Endothelial cell of umbilical vein (primary cell): ENCODE measurements at regions not wholly inside any gene's neighbourhood (a gene's known extent, or its start where the extent isn't known, plus 50 kb on each side); places are given as distances from the start of the nearest gene placed in this dataset.

Experiments
- BruUV-seq: library from RNA; stranded (reverse); fragments of 400-500 nt; replicated peaks from 2 replicates; lab custom pipeline; 2021; lab: Mats Ljungman, UMichigan
- CTCF ChIA-PET: fragments of 300-600, 350-600 bp; sonication (Branson Sonifier 250); formaldehyde crosslinking; loops from one replicate; lab custom pipeline; 2021; ENCODE audit warnings: antibody characterized with exemption, inconsistent platforms; lab: Charles Lee
- POLR2A ChIA-PET: fragments of 300-600, 350-600 bp; sonication (Branson Sonifier 250); formaldehyde crosslinking; loops from one replicate; lab custom pipeline; 2021; ENCODE audit warnings: antibody characterized with exemption, inconsistent platforms; lab: Charles Lee
- DNase-seq: peaks from one replicate; pipeline ENCODE4 v3.0.0-alpha.2; 2011; ENCODE audit warnings: low read depth, low spot score
- FAIRE-seq: peaks from 2 replicates; lab custom pipeline; 2011; peaks lifted over from hg19 to GRCh38; lab: Jason Lieb, UNC
- H2AFZ ChIP-seq: 2 replicates; pipeline ENCODE4 v1.6.0; 2012; ENCODE audit warnings: low read depth, low read length, control low read depth, inconsistent platforms
- H3K27ac ChIP-seq: 2 replicates; pipeline ENCODE4 v1.5.1; 2011; ENCODE audit warnings: low read depth, mild to moderate bottlenecking, control low read depth, low read length, moderate library complexity; ENCODE audit not compliant: insufficient read depth
- H3K27me3 ChIP-seq, 2 experiments: 2 replicates each; pipeline versions ENCODE4 v1.6.0 to v1.6.1; 2011; ENCODE audit warnings: low read length in 2 of 2, mixed read lengths in 1 of 2; ENCODE audit not compliant: control insufficient read depth in 2 of 2, insufficient read depth in 2 of 2
- H3K36me3 ChIP-seq, 2 experiments: 2 replicates in 1 of 2; 3 replicates in 1 of 2; pipeline ENCODE4 v1.5.1; 2011; ENCODE audit warnings: low read length in 2 of 2, mild to moderate bottlenecking in 1 of 2, moderate library complexity in 1 of 2; ENCODE audit not compliant: control insufficient read depth in 2 of 2, insufficient read depth in 2 of 2; ENCODE audit errors: extremely low read depth in 1 of 2
- H3K4me1 ChIP-seq: 3 replicates; pipeline ENCODE4 v1.5.1; 2011; ENCODE audit warnings: mild to moderate bottlenecking, low read length; ENCODE audit not compliant: control insufficient read depth, insufficient read depth; ENCODE audit errors: extremely low read depth
- H3K4me2 ChIP-seq: 2 replicates; pipeline ENCODE4 v1.6.1; 2011; ENCODE audit warnings: low read length, control low read depth, mixed read lengths; ENCODE audit not compliant: insufficient read depth
- H3K4me3 ChIP-seq, 3 experiments: fragments of 200-600 bp in 1 of 3; sonication (generic), shearing (Covaris generic) in 1 of 3; replicated peaks in 1 of 3; 2 replicates each; pipeline ENCODE4 v1.5.1; 2011 to 2016; ENCODE audit warnings: control low read depth in 3 of 3, low read length in 3 of 3, mild to moderate bottlenecking in 2 of 3, inconsistent platforms in 1 of 3, low read depth in 1 of 3, moderate library complexity in 1 of 3; ENCODE audit not compliant: insufficient read depth in 1 of 3
- H3K79me2 ChIP-seq: 2 replicates; pipeline ENCODE4 v1.6.0; 2012; ENCODE audit warnings: low read length, inconsistent platforms; ENCODE audit not compliant: control insufficient read depth, insufficient read depth
- H3K9ac ChIP-seq: replicated peaks from 2 replicates; pipeline ENCODE3; 2011; ENCODE audit warnings: low read length, control low read depth; ENCODE audit not compliant: insufficient read depth; ENCODE audit errors: extremely low read depth
- H3K9me1 ChIP-seq: replicated peaks from 3 replicates; pipeline ENCODE4 v1.6.0; 2011; ENCODE audit warnings: mild to moderate bottlenecking, low read length; ENCODE audit not compliant: control insufficient read depth, insufficient read depth; ENCODE audit errors: extremely low read depth
- H3K9me3 ChIP-seq: replicated peaks from 2 replicates; pipeline ENCODE4 v1.5.1; 2012; ENCODE audit warnings: low read length, inconsistent platforms; ENCODE audit not compliant: control insufficient read depth, insufficient read depth
- H4K20me1 ChIP-seq: replicated peaks from 2 replicates; pipeline ENCODE3; 2011; ENCODE audit warnings: mild to moderate bottlenecking, low read length; ENCODE audit not compliant: control insufficient read depth, insufficient read depth; ENCODE audit errors: extremely low read depth
- EZH2 ChIP-seq: IDR thresholded peaks from 2 replicates; pipeline ENCODE4 v1.6.1; 2012; ENCODE audit warnings: borderline replicate concordance, low read depth, mild to moderate bottlenecking, moderate library complexity, low read length, inconsistent platforms; ENCODE audit not compliant: severe bottlenecking
- FOS ChIP-seq: IDR thresholded peaks from 2 replicates; pipeline ENCODE4 v1.6.1; 2011; ENCODE audit warnings: mild to moderate bottlenecking, low read length, moderate library complexity, borderline replicate concordance; ENCODE audit not compliant: insufficient read depth
- GATA2 ChIP-seq: IDR thresholded peaks from 2 replicates; pipeline ENCODE4 v1.7.0; 2011; ENCODE audit warnings: low read depth, mild to moderate bottlenecking, moderate library complexity, mixed read lengths, low read length; ENCODE audit not compliant: insufficient read length, insufficient read depth
- JUN ChIP-seq: IDR thresholded peaks from 2 replicates; pipeline ENCODE4 v1.6.1; 2011; ENCODE audit warnings: borderline replicate concordance, low read depth; ENCODE audit not compliant: insufficient read length, insufficient read depth
- MYC ChIP-seq: IDR thresholded peaks from one replicate; pipeline ENCODE4 v1.6.1; 2011; ENCODE audit warnings: mild to moderate bottlenecking, low read depth, low read length
- POLR2AphosphoS5 ChIP-seq: IDR thresholded peaks from 2 replicates; pipeline ENCODE4 v1.6.1; 2012; ENCODE audit warnings: low read depth, mild to moderate bottlenecking, control low read depth, low read length, moderate library complexity; ENCODE audit not compliant: insufficient read depth
- dilution Hi-C: fragments of 300-500 bp; cut with MboI; formaldehyde crosslinking; loops from one replicate; pipeline ENCODE4 v1.15.0; 2019; ENCODE audit warnings: low sequenced_read_pairs; ENCODE audit not compliant: extremely low pct_ligation_motif_present
- intact Hi-C: fragments of 100-400 bp; cut with micrococcal nuclease; formaldehyde crosslinking; loops from one replicate; pipeline ENCODE4 v1.10.0; 2022
- TF ChIP-seq, protein P1 (sequence below): IDR thresholded peaks from 2 replicates; pipeline ENCODE4 v1.6.1; 2011; ENCODE audit not compliant: insufficient read depth, insufficient read length

DNA sequence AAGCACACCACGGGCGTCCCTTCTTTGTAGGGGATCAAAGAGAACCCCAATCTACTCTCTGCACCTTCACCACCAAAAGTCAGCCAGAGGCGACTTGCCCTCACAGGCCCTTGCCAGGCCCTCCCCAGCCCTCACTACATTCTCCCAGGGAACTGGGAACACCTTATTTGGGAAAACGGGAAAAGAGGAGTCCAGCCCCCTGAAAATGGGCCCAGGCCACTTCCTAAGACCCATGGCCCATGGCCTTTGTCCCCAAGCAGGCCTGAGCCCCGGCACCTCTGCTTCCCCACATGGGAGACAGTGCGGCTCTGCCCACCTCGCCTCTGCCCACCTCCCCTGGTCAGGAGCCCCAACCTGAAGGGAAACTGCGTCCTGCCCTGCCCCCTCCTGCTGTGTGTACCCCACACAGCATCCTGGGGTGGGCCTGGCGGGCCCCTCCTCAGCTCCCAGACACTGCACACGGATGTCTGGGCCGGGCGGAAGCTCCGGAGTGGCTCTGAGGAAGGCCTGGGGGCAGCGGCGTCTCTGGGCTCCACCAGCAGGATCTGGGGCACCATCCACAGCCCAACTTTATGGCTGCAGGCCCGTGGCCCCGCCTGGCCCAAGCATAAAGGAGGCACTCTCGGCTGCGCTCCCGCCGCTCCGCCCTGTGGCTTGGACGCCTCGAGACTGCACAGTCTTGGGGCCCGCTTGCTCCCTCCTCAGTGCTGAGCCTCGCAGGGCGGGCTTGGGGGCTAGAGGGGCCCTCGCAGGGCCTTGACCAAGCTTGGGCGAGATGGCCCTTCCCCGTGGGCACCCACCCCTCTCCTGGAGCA lies 70.3 kb upstream of the GPC1 start:
- H3K79me2 ChIP-seq, result no peaks in the 10 kb centered on the region
- no peaks in the 10 kb centered on the region for H3K9me3 ChIP-seq
- H4K20me1 ChIP-seq, result no peaks in the 10 kb centered on the region
- POLR2A ChIA-PET, result no interaction called here
- DNase-seq (no peak), FAIRE-seq (no peak)
- H3K9me1 ChIP-seq, result no peaks in the 10 kb centered on the region
- no peaks in the 10 kb centered on the region for H3K36me3 ChIP-seq
- no peak overlapping the region for H2AFZ ChIP-seq
- no peaks in the 10 kb centered on the region for H3K4me1 ChIP-seq
- TF ChIP-seq FOS (no peak), EZH2 (no peak), MYC (no peak), JUN (no peak), GATA2 (no peak), POLR2AphosphoS5 (no peak)
- TF ChIP-seq, protein P1, sequence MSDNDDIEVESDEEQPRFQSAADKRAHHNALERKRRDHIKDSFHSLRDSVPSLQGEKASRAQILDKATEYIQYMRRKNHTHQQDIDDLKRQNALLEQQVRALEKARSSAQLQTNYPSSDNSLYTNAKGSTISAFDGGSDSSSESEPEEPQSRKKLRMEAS, result no peak
- CTCF ChIA-PET, result no interaction called here
- H3K27ac ChIP-seq, result no peak overlapping the region
- intact Hi-C loops (no loop called here), dilution Hi-C loops (no loop called here)
- H3K4me2 ChIP-seq, result no peak overlapping the region
- no peak overlapping the region for H3K9ac ChIP-seq
- no peaks in the 10 kb centered on the region for H3K27me3 ChIP-seq
- H3K4me3 ChIP-seq, result no peak overlapping the region
- BruUV-seq, result no TSS peak
